Calu3 (cell line): ENCODE measurements at regions not wholly inside any gene's neighbourhood (a gene's known extent, or its start where the extent isn't known, plus 50 kb on each side); places are given as distances from the start of the nearest gene placed in this dataset.
A peak's percentile ranks its signal among the peaks of the same experiment; 100 is the strongest.

ENCODE experiments used
- BruUV-seq: library from RNA; stranded (reverse); fragments of 400-500 nt; replicated peaks from 2 replicates; lab custom pipeline; 2021; lab: Mats Ljungman, UMichigan
- CTCF ChIA-PET: fragments of 300-600 bp; sonication (Branson Sonifier 250); formaldehyde crosslinking; loops from one replicate; lab custom pipeline; 2022; ENCODE audit warnings: antibody characterized with exemption; lab: Charles Lee
- DNase-seq: peaks from one replicate; pipeline ENCODE4 v3.0.0; 2022
- H3K27ac Mint-ChIP-seq: one replicate; pipeline ENCODE4 v1.8.0; 2022; ENCODE audit warnings: mixed read lengths; ENCODE audit not compliant: unreplicated experiment
- H3K27me3 Mint-ChIP-seq: one replicate; pipeline ENCODE4 v1.8.0; 2022; ENCODE audit warnings: mixed read lengths; ENCODE audit not compliant: unreplicated experiment
- H3K36me3 Mint-ChIP-seq: one replicate; pipeline ENCODE4 v1.8.0; 2022; ENCODE audit warnings: mild to moderate bottlenecking, moderate library complexity, mixed read lengths; ENCODE audit not compliant: insufficient read depth, unreplicated experiment
- H3K4me1 Mint-ChIP-seq: one replicate; pipeline ENCODE4 v1.8.0; 2022; ENCODE audit warnings: mild to moderate bottlenecking, low read depth, mixed read lengths; ENCODE audit not compliant: unreplicated experiment
- H3K4me3 Mint-ChIP-seq: one replicate; pipeline ENCODE4 v1.8.0; 2022; ENCODE audit warnings: mild to moderate bottlenecking, low read depth, moderate library complexity, mixed read lengths; ENCODE audit not compliant: unreplicated experiment
- H3K9me3 Mint-ChIP-seq: one replicate; pipeline ENCODE4 v1.8.0; 2022; ENCODE audit warnings: low read depth, mixed read lengths; ENCODE audit not compliant: unreplicated experiment
- CTCF ChIP-seq: fragments of 200-600 bp; IDR thresholded peaks from one replicate; pipeline ENCODE4 v1.8.0; 2022; ENCODE audit warnings: antibody characterized with exemption; ENCODE audit not compliant: unreplicated experiment
- intact Hi-C: fragments of 100-400 bp; cut with micrococcal nuclease; formaldehyde crosslinking; loops from one replicate; pipeline ENCODE4 v1.10.0; 2022; ENCODE audit not compliant: unreplicated experiment

- no peak for TF ChIP-seq CTCF
- BruUV-seq, result no TSS peak
- peaks cover 6% of the 10 kb centered on the region for H3K9me3 Mint-ChIP-seq
- intact Hi-C loops, result no loop called here
- no peaks in the 10 kb centered on the region for H3K27me3 Mint-ChIP-seq
- H3K36me3 Mint-ChIP-seq, result no peaks in the 10 kb centered on the region
- no peak overlapping the region for H3K4me3 Mint-ChIP-seq
- H3K27ac Mint-ChIP-seq, result no peak overlapping the region
- DNase-seq, result no peak
- CTCF ChIA-PET, result no interaction called here
- no peaks in the 10 kb centered on the region for H3K4me1 Mint-ChIP-seq
These were observed 228.0 kb upstream of the ADAMTSL1 start for GRCh38 chr9:18245911-18246310.

- DNase-seq, result no peak
- H3K4me1 Mint-ChIP-seq, result no peaks in the 10 kb centered on the region
- no peak overlapping the region for H3K27ac Mint-ChIP-seq
- BruUV-seq, result no TSS peak
- no peaks in the 10 kb centered on the region for H3K9me3 Mint-ChIP-seq
- CTCF ChIA-PET, result no interaction called here
- TF ChIP-seq CTCF, result no peak
- H3K27me3 Mint-ChIP-seq, result no peaks in the 10 kb centered on the region
- H3K36me3 Mint-ChIP-seq, result no peaks in the 10 kb centered on the region
- intact Hi-C loops, result no loop called here
- no peak overlapping the region for H3K4me3 Mint-ChIP-seq
These were observed 223.9 kb upstream of the ADAMTSL1 start for GRCh38 chr9:18250053-18250452.

GRCh38 chr9:18253950-18254349 is 220.0 kb upstream of the ADAMTSL1 start:
- Mint-ChIP-seq H3K4me1 (no peaks in the 10 kb centered on the region), H3K4me3 (no peak overlapping the region), H3K27me3 (no peaks in the 10 kb centered on the region), H3K36me3 (no peaks in the 10 kb centered on the region), H3K27ac (no peak overlapping the region), H3K9me3 (no peaks in the 10 kb centered on the region)
- CTCF ChIA-PET, result no interaction called here
- intact Hi-C loops, result no loop called here
- TF ChIP-seq CTCF, result no peak
- DNase-seq, result no peak
- no TSS peak for BruUV-seq

- Mint-ChIP-seq H3K27me3 (no peaks in the 10 kb centered on the region), H3K4me1 (no peaks in the 10 kb centered on the region), H3K36me3 (no peaks in the 10 kb centered on the region), H3K9me3 (no peaks in the 10 kb centered on the region), H3K4me3 (no peak overlapping the region), H3K27ac (no peak overlapping the region)
- no TSS peak for BruUV-seq
- peak; percentile 63 for TF ChIP-seq CTCF
- intact Hi-C loops, result loop anchor here (1.0 kb wide), 2 partner anchors 141 to 187 kb away; no protein-coding TSS in a partner anchor
- CTCF ChIA-PET, result interaction anchor here (0.6 to 1.9 kb wide), 3 partner anchors 17 to 188 kb away, joined by 3 to 17 read pairs (median 14); no protein-coding TSS in a partner anchor
- peak; percentile 72 for DNase-seq
These were observed 218.8 kb upstream of the ADAMTSL1 start for GRCh38 chr9:18255158-18255629.
